AG09319 (cell line): ENCODE measurements at regions not wholly inside any gene's neighbourhood (a gene's known extent, or its start where the extent isn't known, plus 50 kb on each side); places are given as distances from the start of the nearest gene placed in this dataset.

ENCODE experiments used
- DNase-seq: peaks from one replicate; pipeline ENCODE4 v3.0.0-alpha.2; 2010; ENCODE audit warnings: low read depth; ENCODE audit errors: extremely low read depth
- CTCF ChIP-seq: IDR thresholded peaks from 2 replicates; pipeline ENCODE4 v1.5.1; 2011; ENCODE audit warnings: low read depth, mild to moderate bottlenecking, inconsistent platforms, low read length, moderate library complexity

- no peak for DNase-seq
- no peak for TF ChIP-seq CTCF
These were observed 716.1 kb upstream of the LMO3 start for GRCh38 chr12:17322090-17322489.

GRCh38 chr12:17304503-17305347 is 698.8 kb upstream of the LMO3 start:
- TF ChIP-seq CTCF: no peak
- no peak for DNase-seq

GRCh38 chr12:17302001-17302400 is 696.0 kb upstream of the LMO3 start:
- no peak for DNase-seq
- TF ChIP-seq CTCF: no peak

GRCh38 chr12:17301544-17301943 is 695.6 kb upstream of the LMO3 start:
- DNase-seq: no peak
- no peak for TF ChIP-seq CTCF

GRCh38 chr12:17296882-17297281 is 690.9 kb upstream of the LMO3 start:
- TF ChIP-seq CTCF: no peak
- no peak for DNase-seq

GRCh38 chr12:17286874-17287273 is 680.9 kb upstream of the LMO3 start:
- no peak for TF ChIP-seq CTCF
- no peak for DNase-seq

- DNase-seq: no peak
- TF ChIP-seq CTCF: no peak
These were observed 678.9 kb upstream of the LMO3 start for GRCh38 chr12:17284873-17285272.
